ENCODE measurements at regions not wholly inside any gene's neighbourhood (a gene's known extent, or its start where the extent isn't known, plus 50 kb on each side); places are given as distances from the start of the nearest gene placed in this dataset.

DNA sequence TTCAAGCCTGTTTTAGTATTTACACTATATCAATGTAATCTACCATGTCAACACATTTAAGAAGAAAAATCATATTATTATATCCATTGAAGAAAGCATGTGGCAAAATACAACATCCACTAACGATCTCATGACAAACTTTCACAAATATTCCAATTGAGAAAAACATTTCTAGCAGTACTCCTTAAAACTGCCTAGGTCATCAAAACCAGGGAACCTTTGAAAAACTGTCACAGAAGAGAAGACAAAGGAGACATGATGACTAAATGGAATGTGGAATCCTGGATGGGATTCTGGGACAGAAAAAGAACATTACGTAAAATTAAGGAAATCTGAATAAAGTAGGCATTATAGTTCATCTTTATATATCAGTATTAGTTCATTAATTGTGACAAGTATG, 1091.3 kb upstream of the CDH6 start:
- TF ChIP-seq, protein P1, sequence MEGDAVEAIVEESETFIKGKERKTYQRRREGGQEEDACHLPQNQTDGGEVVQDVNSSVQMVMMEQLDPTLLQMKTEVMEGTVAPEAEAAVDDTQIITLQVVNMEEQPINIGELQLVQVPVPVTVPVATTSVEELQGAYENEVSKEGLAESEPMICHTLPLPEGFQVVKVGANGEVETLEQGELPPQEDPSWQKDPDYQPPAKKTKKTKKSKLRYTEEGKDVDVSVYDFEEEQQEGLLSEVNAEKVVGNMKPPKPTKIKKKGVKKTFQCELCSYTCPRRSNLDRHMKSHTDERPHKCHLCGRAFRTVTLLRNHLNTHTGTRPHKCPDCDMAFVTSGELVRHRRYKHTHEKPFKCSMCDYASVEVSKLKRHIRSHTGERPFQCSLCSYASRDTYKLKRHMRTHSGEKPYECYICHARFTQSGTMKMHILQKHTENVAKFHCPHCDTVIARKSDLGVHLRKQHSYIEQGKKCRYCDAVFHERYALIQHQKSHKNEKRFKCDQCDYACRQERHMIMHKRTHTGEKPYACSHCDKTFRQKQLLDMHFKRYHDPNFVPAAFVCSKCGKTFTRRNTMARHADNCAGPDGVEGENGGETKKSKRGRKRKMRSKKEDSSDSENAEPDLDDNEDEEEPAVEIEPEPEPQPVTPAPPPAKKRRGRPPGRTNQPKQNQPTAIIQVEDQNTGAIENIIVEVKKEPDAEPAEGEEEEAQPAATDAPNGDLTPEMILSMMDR (IDR thresholded peaks at IDR 0.05) = no peak
- TF ChIP-seq POLR2AphosphoS5 (IDR thresholded peaks at IDR 0.05) (no peak), POLR2A (IDR thresholded peaks at IDR 0.05) (no peak)

All from prostate gland (tissue), 2 donors.